PC-9 (cell line): ENCODE measurements at regions not wholly inside any gene's neighbourhood (a gene's known extent, or its start where the extent isn't known, plus 50 kb on each side); places are given as distances from the start of the nearest gene placed in this dataset.

Experiments used
- BruUV-seq: library from RNA; stranded (reverse); fragments of 400-500 nt; replicated peaks from 2 replicates; lab custom pipeline; 2021; lab: Mats Ljungman, UMichigan
- CTCF ChIA-PET: fragments of 300-600 bp; sonication (Branson Sonifier 250); formaldehyde crosslinking; loops from one replicate; lab custom pipeline; 2022; ENCODE audit warnings: antibody characterized with exemption; lab: Charles Lee
- POLR2A ChIA-PET: fragments of 300-600 bp; sonication (Branson Sonifier 250); formaldehyde crosslinking; loops from one replicate; lab custom pipeline; 2022; ENCODE audit warnings: antibody characterized with exemption; ENCODE audit not compliant: unreplicated experiment; lab: Charles Lee
- DNase-seq, 2 experiments: peaks; one replicate each; pipeline versions ENCODE4 v3.0.0 to v3.0.0-alpha.2; 2015 to 2022; ENCODE audit warnings: mixed read lengths in 1 of 2
- H2AFZ ChIP-seq: fragments of 200-600 bp; sonication (generic); 2 replicates; pipeline ENCODE4 v1.8.1; 2017; ENCODE audit warnings: antibody characterized with exemption
- H3F3A ChIP-seq: fragments of 200-600 bp; sonication (generic); 2 replicates; pipeline ENCODE4 v1.8.1; 2017; ENCODE audit warnings: antibody characterized with exemption, mild to moderate bottlenecking, low read depth; ENCODE audit not compliant: insufficient read depth
- H3K27ac ChIP-seq: fragments of 200-600 bp; sonication (generic); 2 replicates; pipeline ENCODE4 v1.6.1; 2016; ENCODE audit warnings: mixed run types
- H3K27me3 ChIP-seq: fragments of 200-600 bp; sonication (generic); 2 replicates; pipeline ENCODE4 v1.6.1; 2016; ENCODE audit warnings: low read depth, mixed run types; ENCODE audit not compliant: insufficient read depth
- H3K36me3 ChIP-seq: fragments of 200-600 bp; sonication (generic); 2 replicates; pipeline ENCODE4 v1.6.1; 2016; ENCODE audit warnings: low read depth, mixed run types
- H3K4me1 ChIP-seq: fragments of 200-600 bp; sonication (generic); replicated peaks from 2 replicates; pipeline ENCODE4 v1.6.1; 2016; ENCODE audit warnings: mixed run types; ENCODE audit not compliant: insufficient read depth
- H3K4me2 ChIP-seq: fragments of 200-600 bp; sonication (generic); 2 replicates; pipeline ENCODE4 v1.6.1; 2017; ENCODE audit warnings: mixed run types
- H3K4me3 ChIP-seq: fragments of 200-600 bp; sonication (generic); 2 replicates; pipeline ENCODE4 v1.6.1; 2016; ENCODE audit warnings: mixed run types
- H3K79me2 ChIP-seq: fragments of 200-600 bp; sonication (generic); 2 replicates; pipeline ENCODE4 v1.6.1; 2017; ENCODE audit warnings: low read depth, mixed run types
- H3K9me2 ChIP-seq: fragments of 200-600 bp; sonication (generic); 2 replicates; pipeline ENCODE4 v1.8.1; 2017; ENCODE audit warnings: mild to moderate bottlenecking; ENCODE audit not compliant: insufficient read depth
- H3K9me3 ChIP-seq: fragments of 200-600 bp; sonication (generic); 2 replicates; pipeline ENCODE4 v1.8.1; 2016; ENCODE audit warnings: low read depth; ENCODE audit not compliant: insufficient read depth
- H4K20me1 ChIP-seq: fragments of 200-600 bp; sonication (generic); 2 replicates; pipeline ENCODE4 v1.8.1; 2017; ENCODE audit not compliant: insufficient read depth
- CTCF ChIP-seq: fragments of 200-600 bp; sonication (generic); conservative IDR thresholded peaks from 2 replicates; pipeline ENCODE4 v1.6.1; 2017; ENCODE audit warnings: mixed run types, antibody characterized with exemption, mild to moderate bottlenecking, moderate library complexity
- EZH2 ChIP-seq: fragments of 200-600 bp; sonication (generic); IDR thresholded peaks from 2 replicates; pipeline ENCODE4 v1.8.0; 2017; ENCODE audit warnings: antibody characterized with exemption, low read depth
- intact Hi-C: fragments of 100-400 bp; cut with micrococcal nuclease; formaldehyde crosslinking; loops from one replicate; pipeline ENCODE4 v1.10.0; 2022; ENCODE audit not compliant: unreplicated experiment

GRCh38 chr15:93180656-93181055 is 91.6 kb upstream of the RGMA start:
- Histone ChIP-seq H4K20me1 (no peaks in the 10 kb centered on the region), H3K79me2 (no peaks in the 10 kb centered on the region), H3K4me3 (no peak overlapping the region), H3F3A (no peaks in the 10 kb centered on the region), H3K9me3 (no peaks in the 10 kb centered on the region), H3K27me3 (peaks cover 81% of the 10 kb centered on the region), H3K4me2 (no peak overlapping the region), H2AFZ (no peak overlapping the region), H3K27ac (no peak overlapping the region), H3K36me3 (no peaks in the 10 kb centered on the region), H3K4me1 (no peaks in the 10 kb centered on the region), H3K9me2 (no peaks in the 10 kb centered on the region)
- intact Hi-C loops = no loop called here
- CTCF ChIA-PET = no interaction called here
- no peak for DNase-seq
- no TSS peak for BruUV-seq
- TF ChIP-seq EZH2 (no peak), CTCF (no peak)
- POLR2A ChIA-PET = no interaction called here

DNA sequence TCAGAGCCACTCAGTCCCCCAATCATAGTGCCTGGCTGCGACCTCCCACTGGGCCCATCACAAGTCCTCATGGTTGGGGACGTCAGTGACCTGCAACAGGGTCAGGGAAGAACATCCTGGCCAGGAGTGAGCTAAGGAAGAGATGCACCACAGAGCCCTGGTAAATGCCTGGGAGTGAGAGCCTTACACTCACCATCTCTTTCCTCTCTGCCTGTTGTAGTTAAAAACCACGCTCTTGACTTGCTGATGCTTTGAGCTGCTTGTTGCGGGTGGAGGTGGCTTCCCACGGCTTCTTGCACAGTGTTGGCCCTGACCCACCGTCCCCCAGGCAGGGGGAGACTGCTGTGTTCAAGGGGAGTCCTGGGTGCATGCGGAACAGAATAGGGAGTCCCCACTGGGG is 91.1 kb upstream of the RGMA start:
- intact Hi-C loops = no loop called here
- H3K36me3 ChIP-seq = no peaks in the 10 kb centered on the region
- H2AFZ ChIP-seq = no peak overlapping the region
- CTCF ChIA-PET = no interaction called here
- H3K9me2 ChIP-seq = no peaks in the 10 kb centered on the region
- H3K4me2 ChIP-seq = no peak overlapping the region
- POLR2A ChIA-PET = no interaction called here
- H3K4me1 ChIP-seq = no peaks in the 10 kb centered on the region
- no peaks in the 10 kb centered on the region for H3F3A ChIP-seq
- no peak overlapping the region for H3K27ac ChIP-seq
- no peaks in the 10 kb centered on the region for H3K79me2 ChIP-seq
- no peaks in the 10 kb centered on the region for H4K20me1 ChIP-seq
- BruUV-seq = no TSS peak
- no peak overlapping the region for H3K4me3 ChIP-seq
- no peak for DNase-seq
- no peaks in the 10 kb centered on the region for H3K9me3 ChIP-seq
- H3K27me3 ChIP-seq = peaks cover 77% of the 10 kb centered on the region
- TF ChIP-seq EZH2 = no peak
- TF ChIP-seq CTCF = no peak

DNA sequence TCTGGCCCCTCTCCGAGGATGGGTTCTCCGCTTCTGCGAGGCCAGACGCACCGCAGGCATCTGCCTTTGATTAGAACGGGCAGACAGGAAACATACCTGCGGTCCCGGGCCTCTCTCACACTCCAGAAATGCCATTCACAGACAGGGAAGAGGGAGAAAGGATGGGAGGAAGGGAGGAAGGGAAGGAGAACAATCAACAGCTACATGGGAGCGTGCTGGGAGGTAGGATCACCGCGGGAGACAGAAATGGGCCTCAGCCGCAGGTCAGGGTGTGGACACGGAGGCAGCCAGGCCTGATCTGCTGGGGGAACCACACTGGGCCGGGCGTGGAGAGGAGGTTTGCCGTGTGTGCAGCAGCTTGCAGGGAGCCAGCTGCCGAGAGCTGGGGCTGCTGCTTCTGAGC is 90.7 kb upstream of the RGMA start:
- Histone ChIP-seq H3K4me2 (no peak overlapping the region), H3K9me2 (no peaks in the 10 kb centered on the region), H3F3A (no peaks in the 10 kb centered on the region), H3K4me1 (no peaks in the 10 kb centered on the region), H4K20me1 (no peaks in the 10 kb centered on the region), H3K9me3 (no peaks in the 10 kb centered on the region), H2AFZ (no peak overlapping the region), H3K36me3 (no peaks in the 10 kb centered on the region), H3K27ac (no peak overlapping the region), H3K27me3 (peaks cover 72% of the 10 kb centered on the region), H3K79me2 (no peaks in the 10 kb centered on the region), H3K4me3 (no peak overlapping the region)
- ChIA-PET POLR2A (no interaction called here), CTCF (no interaction called here)
- BruUV-seq = no TSS peak
- intact Hi-C loops = no loop called here
- DNase-seq = no peak
- TF ChIP-seq CTCF = no peak
- TF ChIP-seq EZH2 = no peak
